ENCODE measurements at regions not wholly inside any gene's neighbourhood (a gene's known extent, or its start where the extent isn't known, plus 50 kb on each side); places are given as distances from the start of the nearest gene placed in this dataset.

- Histone ChIP-seq H3K27me3 (ENCODE audit: control insufficient read depth, insufficient read depth, low read length) (no peaks in the 10 kb centered on the region), H3K27ac (ENCODE audit: low read length) (no peak overlapping the region), H3K9me3 (ENCODE audit: control insufficient read depth, low read depth, low read length) (no peaks in the 10 kb centered on the region), H3K4me1 (ENCODE audit: control insufficient read depth, low read depth, low read length) (peaks cover 12% of the 10 kb centered on the region), H3K9ac (ENCODE audit: low read length) (no peak overlapping the region), H3K4me3 (ENCODE audit: low read length) (no peak overlapping the region), H3K36me3 (ENCODE audit: control insufficient read depth, low read depth, low read length) (no peaks in the 10 kb centered on the region)
These were observed 145.7 kb upstream of the GGTLC1 start for GRCh38 chr20:24134284-24134683.

DNA sequence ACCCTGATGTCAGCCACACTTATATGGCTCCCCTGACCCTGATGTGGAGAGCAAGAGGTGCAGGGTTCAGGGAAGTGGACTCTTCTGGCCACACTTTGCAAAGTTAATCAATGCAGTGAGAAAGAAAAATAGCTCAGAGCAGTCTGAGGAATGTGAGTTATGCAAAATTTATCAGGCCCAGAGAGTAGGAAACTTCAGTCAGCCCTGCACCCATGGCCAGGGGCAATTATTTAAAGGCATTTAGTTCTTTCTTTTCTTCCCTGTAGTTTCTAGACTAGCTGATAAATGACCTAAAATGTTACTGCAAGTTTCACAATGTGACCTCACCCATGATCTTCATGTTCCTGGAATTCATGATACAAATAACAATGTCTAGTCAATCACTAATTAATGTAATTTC is 143.7 kb upstream of the GGTLC1 start:
- Histone ChIP-seq H3K9me3 (ENCODE audit: control insufficient read depth, low read depth, low read length) (no peaks in the 10 kb centered on the region), H3K36me3 (ENCODE audit: control insufficient read depth, low read depth, low read length) (no peaks in the 10 kb centered on the region), H3K9ac (ENCODE audit: low read length) (no peak overlapping the region), H3K4me1 (ENCODE audit: control insufficient read depth, low read depth, low read length) (peaks cover 12% of the 10 kb centered on the region), H3K4me3 (ENCODE audit: low read length) (no peak overlapping the region), H3K27ac (ENCODE audit: low read length) (no peak overlapping the region), H3K27me3 (ENCODE audit: control insufficient read depth, insufficient read depth, low read length) (no peaks in the 10 kb centered on the region)

- Histone ChIP-seq H3K27me3 (ENCODE audit: control insufficient read depth, insufficient read depth, low read length) (no peaks in the 10 kb centered on the region), H3K4me3 (ENCODE audit: low read length) (no peak overlapping the region), H3K36me3 (ENCODE audit: control insufficient read depth, low read depth, low read length) (no peaks in the 10 kb centered on the region), H3K9ac (ENCODE audit: low read length) (no peak overlapping the region), H3K4me1 (ENCODE audit: control insufficient read depth, low read depth, low read length) (peaks cover 12% of the 10 kb centered on the region), H3K9me3 (ENCODE audit: control insufficient read depth, low read depth, low read length) (no peaks in the 10 kb centered on the region), H3K27ac (ENCODE audit: low read length) (no peak overlapping the region)
These were observed 143.1 kb upstream of the GGTLC1 start for GRCh38 chr20:24131684-24132083.

GRCh38 chr20:24131281-24131680 is 142.7 kb upstream of the GGTLC1 start:
- H3K9ac ChIP-seq (ENCODE audit: low read length): no peak overlapping the region
- H3K4me1 ChIP-seq (ENCODE audit: control insufficient read depth, low read depth, low read length): peaks cover 12% of the 10 kb centered on the region
- no peaks in the 10 kb centered on the region for H3K36me3 ChIP-seq (ENCODE audit: control insufficient read depth, low read depth, low read length)

DNA sequence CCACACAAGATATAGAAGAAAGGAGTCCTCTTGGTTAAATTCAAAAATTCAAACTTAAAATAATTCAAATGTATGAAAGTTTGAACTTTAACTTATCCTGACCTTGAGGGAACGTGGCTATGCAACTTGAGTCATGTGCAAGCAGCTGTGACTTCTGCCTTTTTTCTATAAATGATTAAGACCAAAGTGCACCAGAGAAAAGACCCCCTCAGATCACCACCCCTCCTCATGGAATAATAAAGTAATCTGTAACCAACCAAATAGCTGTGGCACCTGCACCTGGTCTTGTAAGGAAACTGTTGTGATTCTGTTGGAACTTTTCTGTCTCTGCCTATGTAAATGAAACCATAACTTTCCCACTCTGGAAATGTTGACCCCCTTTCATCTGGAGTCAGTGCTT is 141.1 kb upstream of the GGTLC1 start:
- Histone ChIP-seq H3K36me3 (ENCODE audit: control insufficient read depth, low read depth, low read length) (no peaks in the 10 kb centered on the region), H3K9ac (ENCODE audit: low read length) (no peak overlapping the region), H3K4me1 (ENCODE audit: control insufficient read depth, low read depth, low read length) (peaks cover 12% of the 10 kb centered on the region), H3K9me3 (ENCODE audit: control insufficient read depth, low read depth, low read length) (no peaks in the 10 kb centered on the region), H3K4me3 (ENCODE audit: low read length) (no peak overlapping the region), H3K27ac (ENCODE audit: low read length) (no peak overlapping the region), H3K27me3 (ENCODE audit: control insufficient read depth, insufficient read depth, low read length) (no peaks in the 10 kb centered on the region)

More at GRCh38 chr20:24131281-24131680, 142.7 kb upstream of the GGTLC1 start:
- H3K27ac ChIP-seq (ENCODE audit: low read length): no peak overlapping the region
- no peaks in the 10 kb centered on the region for H3K9me3 ChIP-seq (ENCODE audit: control insufficient read depth, low read depth, low read length)
- no peaks in the 10 kb centered on the region for H3K27me3 ChIP-seq (ENCODE audit: control insufficient read depth, insufficient read depth, low read length)
- no peak overlapping the region for H3K4me3 ChIP-seq (ENCODE audit: low read length)

- Histone ChIP-seq H3K27me3 (ENCODE audit: control insufficient read depth, insufficient read depth, low read length) (no peaks in the 10 kb centered on the region), H3K9me3 (ENCODE audit: control insufficient read depth, low read depth, low read length) (no peaks in the 10 kb centered on the region), H3K9ac (ENCODE audit: low read length) (no peak overlapping the region), H3K4me1 (ENCODE audit: control insufficient read depth, low read depth, low read length) (peaks cover 5% of the 10 kb centered on the region), H3K36me3 (ENCODE audit: control insufficient read depth, low read depth, low read length) (no peaks in the 10 kb centered on the region), H3K27ac (ENCODE audit: low read length) (no peak overlapping the region), H3K4me3 (ENCODE audit: low read length) (no peak overlapping the region)
These were observed 136.5 kb upstream of the GGTLC1 start for GRCh38 chr20:24124951-24125650.

GRCh38 chr20:24124003-24124402 is 135.4 kb upstream of the GGTLC1 start:
- Histone ChIP-seq H3K4me1 (ENCODE audit: control insufficient read depth, low read depth, low read length) (no peaks in the 10 kb centered on the region), H3K36me3 (ENCODE audit: control insufficient read depth, low read depth, low read length) (no peaks in the 10 kb centered on the region), H3K27me3 (ENCODE audit: control insufficient read depth, insufficient read depth, low read length) (no peaks in the 10 kb centered on the region), H3K4me3 (ENCODE audit: low read length) (no peak overlapping the region), H3K9ac (ENCODE audit: low read length) (no peak overlapping the region), H3K27ac (ENCODE audit: low read length) (no peak overlapping the region), H3K9me3 (ENCODE audit: control insufficient read depth, low read depth, low read length) (no peaks in the 10 kb centered on the region)

- Histone ChIP-seq H3K4me3 (ENCODE audit: low read length) (no peak overlapping the region), H3K9me3 (ENCODE audit: control insufficient read depth, low read depth, low read length) (no peaks in the 10 kb centered on the region), H3K27me3 (ENCODE audit: control insufficient read depth, insufficient read depth, low read length) (no peaks in the 10 kb centered on the region), H3K27ac (ENCODE audit: low read length) (no peak overlapping the region), H3K36me3 (ENCODE audit: control insufficient read depth, low read depth, low read length) (no peaks in the 10 kb centered on the region), H3K4me1 (ENCODE audit: control insufficient read depth, low read depth, low read length) (no peaks in the 10 kb centered on the region), H3K9ac (ENCODE audit: low read length) (no peak overlapping the region)
These were observed 130.0 kb upstream of the GGTLC1 start for GRCh38 chr20:24118441-24119175.

DNA sequence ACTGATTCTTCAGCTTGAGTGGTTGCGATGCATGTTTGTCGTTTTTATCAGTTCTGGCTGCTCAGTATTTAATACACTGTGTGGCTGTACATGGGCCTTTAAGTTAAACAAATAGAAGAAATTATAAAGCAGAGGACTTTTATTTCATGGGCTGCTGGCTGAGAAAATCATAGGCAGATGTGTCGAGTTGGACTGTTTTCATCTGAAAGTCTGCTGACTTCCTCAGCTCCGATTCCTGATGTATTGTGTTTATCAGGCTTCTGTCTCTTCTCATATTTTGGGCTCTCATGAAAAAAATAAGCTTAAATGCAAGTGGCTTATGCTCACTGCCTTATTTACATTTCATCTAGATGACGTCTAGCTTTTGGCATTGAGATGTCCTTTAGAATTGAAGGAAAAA is 129.5 kb upstream of the GGTLC1 start:
- no peaks in the 10 kb centered on the region for H3K36me3 ChIP-seq (ENCODE audit: control insufficient read depth, low read depth, low read length)
- H3K4me1 ChIP-seq (ENCODE audit: control insufficient read depth, low read depth, low read length): no peaks in the 10 kb centered on the region
- no peak overlapping the region for H3K27ac ChIP-seq (ENCODE audit: low read length)
- H3K27me3 ChIP-seq (ENCODE audit: control insufficient read depth, insufficient read depth, low read length): no peaks in the 10 kb centered on the region
- no peaks in the 10 kb centered on the region for H3K9me3 ChIP-seq (ENCODE audit: control insufficient read depth, low read depth, low read length)
- no peak overlapping the region for H3K4me3 ChIP-seq (ENCODE audit: low read length)
- no peak overlapping the region for H3K9ac ChIP-seq (ENCODE audit: low read length)

GRCh38 chr20:24117383-24117782 is 128.8 kb upstream of the GGTLC1 start:
- no peaks in the 10 kb centered on the region for H3K9me3 ChIP-seq (ENCODE audit: control insufficient read depth, low read depth, low read length)
- no peaks in the 10 kb centered on the region for H3K36me3 ChIP-seq (ENCODE audit: control insufficient read depth, low read depth, low read length)
- H3K9ac ChIP-seq (ENCODE audit: low read length): no peak overlapping the region
- no peak overlapping the region for H3K27ac ChIP-seq (ENCODE audit: low read length)
- no peak overlapping the region for H3K4me3 ChIP-seq (ENCODE audit: low read length)
- no peaks in the 10 kb centered on the region for H3K27me3 ChIP-seq (ENCODE audit: control insufficient read depth, insufficient read depth, low read length)
- no peaks in the 10 kb centered on the region for H3K4me1 ChIP-seq (ENCODE audit: control insufficient read depth, low read depth, low read length)

DNA sequence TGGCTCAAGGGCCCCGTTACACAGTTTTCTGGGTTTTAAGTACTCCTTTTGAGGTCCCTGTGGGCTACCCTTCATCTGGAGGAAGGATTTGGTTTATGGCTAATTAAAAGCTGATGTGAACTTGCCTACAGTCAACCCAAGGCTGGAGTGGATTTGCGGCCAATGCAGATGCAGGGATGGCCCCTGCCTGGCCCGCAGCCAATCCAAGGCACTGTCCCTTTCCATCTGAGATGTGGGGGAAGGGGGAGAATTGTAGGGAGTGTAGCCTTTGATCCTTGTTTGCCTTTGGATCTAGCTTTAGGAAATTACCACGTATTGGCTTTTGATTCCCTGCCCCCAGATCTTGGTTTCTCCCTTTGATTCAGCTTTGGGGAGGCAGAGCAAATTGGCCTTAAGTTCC is 128.0 kb upstream of the GGTLC1 start:
- no peak overlapping the region for H3K9ac ChIP-seq (ENCODE audit: low read length)
- no peak overlapping the region for H3K4me3 ChIP-seq (ENCODE audit: low read length)
- no peaks in the 10 kb centered on the region for H3K36me3 ChIP-seq (ENCODE audit: control insufficient read depth, low read depth, low read length)
- no peak overlapping the region for H3K27ac ChIP-seq (ENCODE audit: low read length)
- no peaks in the 10 kb centered on the region for H3K27me3 ChIP-seq (ENCODE audit: control insufficient read depth, insufficient read depth, low read length)
- no peaks in the 10 kb centered on the region for H3K4me1 ChIP-seq (ENCODE audit: control insufficient read depth, low read depth, low read length)
- H3K9me3 ChIP-seq (ENCODE audit: control insufficient read depth, low read depth, low read length): no peaks in the 10 kb centered on the region

GRCh38 chr20:24112360-24112759 is 123.8 kb upstream of the GGTLC1 start:
- H3K27ac ChIP-seq (ENCODE audit: low read length): no peak overlapping the region
- H3K27me3 ChIP-seq (ENCODE audit: control insufficient read depth, insufficient read depth, low read length): no peaks in the 10 kb centered on the region
- no peaks in the 10 kb centered on the region for H3K9me3 ChIP-seq (ENCODE audit: control insufficient read depth, low read depth, low read length)
- H3K4me3 ChIP-seq (ENCODE audit: low read length): no peak overlapping the region
- H3K4me1 ChIP-seq (ENCODE audit: control insufficient read depth, low read depth, low read length): no peaks in the 10 kb centered on the region
- no peak overlapping the region for H3K9ac ChIP-seq (ENCODE audit: low read length)
- no peaks in the 10 kb centered on the region for H3K36me3 ChIP-seq (ENCODE audit: control insufficient read depth, low read depth, low read length)
